HEK293T (cell line): ENCODE measurements at regions not wholly inside any gene's neighbourhood (a gene's known extent, or its start where the extent isn't known, plus 50 kb on each side); places are given as distances from the start of the nearest gene placed in this dataset.

ENCODE experiments used
- CTCF ChIA-PET: fragments of 350-600 bp; formaldehyde crosslinking; extraction: SDS; loops from one replicate; lab custom pipeline; 2021; ENCODE audit warnings: antibody characterized with exemption, inconsistent platforms; lab: Yijun Ruan, JAX
- POLR2A ChIA-PET: fragments of 350-600 bp; formaldehyde crosslinking; extraction: SDS; loops from one replicate; lab custom pipeline; 2020; ENCODE audit warnings: antibody characterized with exemption, inconsistent platforms; lab: Yijun Ruan, JAX
- DNase-seq: peaks from one replicate; pipeline ENCODE4 v3.0.0; 2012; ENCODE audit warnings: mixed read lengths; ENCODE audit errors: extremely low spot score
- ARNT ChIP-seq: fragments of 450-650 bp; IDR thresholded peaks from 2 replicates; pipeline ENCODE4 v1.6.1; 2017; ENCODE audit warnings: mild to moderate bottlenecking
- BHLHE40 ChIP-seq: fragments of 450-650 bp; IDR thresholded peaks from 2 replicates; pipeline ENCODE4 v1.6.1; 2016; ENCODE audit warnings: mild to moderate bottlenecking, moderate library complexity, borderline replicate concordance
- CTBP1 ChIP-seq: fragments of 450-650 bp; IDR thresholded peaks from 2 replicates; pipeline ENCODE4 v1.6.1; 2016; ENCODE audit warnings: borderline replicate concordance
- ELF4 ChIP-seq: fragments of 450-650 bp; IDR thresholded peaks from 2 replicates; pipeline ENCODE4 v1.6.1; 2017; ENCODE audit warnings: antibody characterized with exemption
- FOXA1 ChIP-seq: fragments of 450-650 bp; IDR thresholded peaks from 2 replicates; pipeline ENCODE4 v1.6.1; 2016; ENCODE audit warnings: mild to moderate bottlenecking
- FOXK2 ChIP-seq: fragments of 450-650 bp; IDR thresholded peaks from 2 replicates; pipeline ENCODE4 v1.6.1; 2016; ENCODE audit warnings: mild to moderate bottlenecking
- FOXM1 ChIP-seq: fragments of 450-650 bp; IDR thresholded peaks from 2 replicates; pipeline ENCODE4 v1.6.1; 2017; ENCODE audit warnings: mild to moderate bottlenecking, borderline replicate concordance
- HDGF ChIP-seq: fragments of 450-650 bp; IDR thresholded peaks from 2 replicates; pipeline ENCODE4 v1.6.1; 2017; ENCODE audit warnings: antibody characterized with exemption, borderline replicate concordance
- L3MBTL2 ChIP-seq: fragments of 450-650 bp; conservative IDR thresholded peaks from 2 replicates; pipeline ENCODE4 v1.6.1; 2016; ENCODE audit warnings: mild to moderate bottlenecking
- LEF1 ChIP-seq: fragments of 450-650 bp; IDR thresholded peaks from 2 replicates; pipeline ENCODE4 v1.6.1; 2017; ENCODE audit warnings: mild to moderate bottlenecking, borderline replicate concordance
- NFRKB ChIP-seq: fragments of 450-650 bp; IDR thresholded peaks from 2 replicates; pipeline ENCODE4 v1.6.1; 2016; ENCODE audit warnings: mild to moderate bottlenecking, moderate library complexity
- PKNOX1 ChIP-seq: fragments of 450-650 bp; IDR thresholded peaks from 2 replicates; pipeline ENCODE4 v1.6.1; 2016
- SP1 ChIP-seq: fragments of 450-650 bp; IDR thresholded peaks from 2 replicates; pipeline ENCODE4 v1.6.1; 2017
- SUZ12 ChIP-seq: fragments of 450-650 bp; IDR thresholded peaks from 2 replicates; pipeline ENCODE4 v1.6.1; 2016; ENCODE audit warnings: mild to moderate bottlenecking
- TARDBP ChIP-seq: fragments of 450-650 bp; IDR thresholded peaks from 2 replicates; pipeline ENCODE4 v1.6.1; 2016
- ZNF384 ChIP-seq: fragments of 450-650 bp; IDR thresholded peaks from 2 replicates; pipeline ENCODE4 v1.6.1; 2016

- no peak for TF ChIP-seq ELF4
- no peak for TF ChIP-seq SP1
- no peak for TF ChIP-seq HDGF
- TF ChIP-seq FOXA1, result no peak
- no peak for TF ChIP-seq TARDBP
- TF ChIP-seq SUZ12, result no peak
- no peak for TF ChIP-seq ARNT
- ChIA-PET CTCF (interaction anchor here (0.6 kb wide), 1 partner anchor 72 kb away, joined by 4 read pairs; no protein-coding TSS in a partner anchor), POLR2A (no interaction called here)
- DNase-seq, result no peak
Measured at GRCh38 chr9:23587433-23587832, 238.6 kb downstream of the ELAVL2 start.

GRCh38 chr9:23587903-23588302 is 238.1 kb downstream of the ELAVL2 start:
- DNase-seq, result peak; percentile 9

GRCh38 chr9:23590276-23591000 is 235.6 kb downstream of the ELAVL2 start:
- no peak for TF ChIP-seq LEF1
- no peak for TF ChIP-seq CTBP1
- TF ChIP-seq NFRKB, result no peak
- TF ChIP-seq TARDBP, result no peak
- TF ChIP-seq ARNT, result no peak
- no peak for DNase-seq
- POLR2A ChIA-PET, result no interaction called here
- CTCF ChIA-PET, result no interaction called here

More at GRCh38 chr9:23587903-23588302, 238.1 kb downstream of the ELAVL2 start:
- ChIA-PET POLR2A (no interaction called here), CTCF (no interaction called here)
- TF ChIP-seq LEF1 (no peak), PKNOX1 (no peak), ZNF384 (no peak), ELF4 (no peak), BHLHE40 (no peak), SUZ12 (no peak), FOXK2 (no peak), TARDBP (no peak), NFRKB (no peak), CTBP1 (no peak), ARNT (no peak), SP1 (no peak), FOXM1 (no peak)

- ChIA-PET POLR2A (no interaction called here), CTCF (no interaction called here)
- TF ChIP-seq SP1, result no peak
- TF ChIP-seq HDGF, result no peak
- no peak for TF ChIP-seq ARNT
- TF ChIP-seq FOXM1, result no peak
- TF ChIP-seq CTBP1, result no peak
- TF ChIP-seq ELF4, result no peak
- no peak for TF ChIP-seq ZNF384
- no peak for TF ChIP-seq L3MBTL2
- TF ChIP-seq PKNOX1, result no peak
- TF ChIP-seq FOXK2, result no peak
- DNase-seq, result no peak
Measured at GRCh38 chr9:23594421-23594820, 231.6 kb downstream of the ELAVL2 start.

- TF ChIP-seq LEF1 (no peak), ARNT (no peak), SUZ12 (no peak)
- no peak for DNase-seq
- CTCF ChIA-PET, result no interaction called here
- POLR2A ChIA-PET, result no interaction called here
Measured at GRCh38 chr9:23596913-23597634, 229.0 kb downstream of the ELAVL2 start.

- DNase-seq, result no peak
- POLR2A ChIA-PET, result no interaction called here
- CTCF ChIA-PET, result no interaction called here
- TF ChIP-seq ARNT, result no peak
- no peak for TF ChIP-seq SP1
- TF ChIP-seq SUZ12, result no peak
- no peak for TF ChIP-seq NFRKB
Measured at GRCh38 chr9:23598994-23599393, 227.0 kb downstream of the ELAVL2 start.

- no peak for DNase-seq
- CTCF ChIA-PET, result no interaction called here
- POLR2A ChIA-PET, result no interaction called here
- TF ChIP-seq BHLHE40, result no peak
- TF ChIP-seq TARDBP, result no peak
- no peak for TF ChIP-seq SUZ12
- no peak for TF ChIP-seq FOXA1
- TF ChIP-seq HDGF, result no peak
- no peak for TF ChIP-seq ELF4
- TF ChIP-seq FOXK2, result no peak
- TF ChIP-seq LEF1, result no peak
- no peak for TF ChIP-seq L3MBTL2
- no peak for TF ChIP-seq PKNOX1
- TF ChIP-seq SP1, result no peak
- no peak for TF ChIP-seq NFRKB
- TF ChIP-seq ARNT, result no peak
Measured at GRCh38 chr9:23603311-23603710, 222.7 kb downstream of the ELAVL2 start.
